Esophagus muscularis mucosa (tissue), 4 donors: ENCODE measurements at regions not wholly inside any gene's neighbourhood (a gene's known extent, or its start where the extent isn't known, plus 50 kb on each side); places are given as distances from the start of the nearest gene placed in this dataset.

Source experiments
- CTCF ChIP-seq, 3 experiments: fragments of 200-600 bp in 2 of 3; fragments of 450-650 bp in 1 of 3; sonication (generic) in 2 of 3; IDR thresholded peaks; one replicate each; pipeline ENCODE4 v1.5.1; 2017 to 2019; ENCODE audit warnings: antibody characterized with exemption in 3 of 3, mild to moderate bottlenecking in 2 of 3, moderate library complexity in 1 of 3
- EP300 ChIP-seq: sonication (generic); formaldehyde crosslinking; IDR thresholded peaks from one replicate; pipeline ENCODE4 v1.6.1; 2017; ENCODE audit warnings: antibody characterized with exemption
- POLR2A ChIP-seq: fragments of 450-650 bp; IDR thresholded peaks from one replicate; pipeline ENCODE4 v1.6.1; 2017; ENCODE audit warnings: antibody characterized with exemption, moderate library complexity, mild to moderate bottlenecking, low read depth
- POLR2AphosphoS5 ChIP-seq, 2 donors: sonication (generic); formaldehyde crosslinking; IDR thresholded peaks; one replicate each; pipeline ENCODE4 v1.6.1; 2017; ENCODE audit warnings: antibody characterized with exemption in 2 of 2

GRCh38 chr2:145617906-145618305 is 1098.0 kb upstream of the ZEB2 start:
- TF ChIP-seq POLR2A = no peak
- TF ChIP-seq EP300 = no peak
- no peak for TF ChIP-seq CTCF (IDR thresholded peaks at IDR 0.05)
- TF ChIP-seq POLR2AphosphoS5 (IDR thresholded peaks at IDR 0.05) = no peak
